ENCODE measurements at regions not wholly inside any gene's neighbourhood (a gene's known extent, or its start where the extent isn't known, plus 50 kb on each side); places are given as distances from the start of the nearest gene placed in this dataset.

GRCh38 chr1:96999191-96999590, 277.6 kb downstream of the PTBP2 start:
- DNase-seq (ENCODE audit: low read depth, low spot score) (no peak), ATAC-seq (no peak)
- Histone ChIP-seq H3K27me3 (ENCODE audit: insufficient read depth, low read length) (no peaks in the 10 kb centered on the region), H3K9ac (ENCODE audit: low read length) (no peak overlapping the region), H4K20me1 (ENCODE audit: insufficient read depth) (no peaks in the 10 kb centered on the region), H3K4me2 (ENCODE audit: low read length) (no peak overlapping the region), H3K36me3 (ENCODE audit: control insufficient read depth in 1 of 2, insufficient read depth in 2 of 2, low read length in 2 of 2) (no peaks in the 10 kb centered on the region), H3K9me2 (ENCODE audit: insufficient read depth) (no peaks in the 10 kb centered on the region), H3K9me3 (ENCODE audit: control insufficient read depth in 1 of 2, insufficient read depth in 1 of 2, low read depth in 1 of 2, low read length in 2 of 2) (no peaks in the 10 kb centered on the region), H2AFZ (ENCODE audit: low read depth, low read length, poor library complexity, severe bottlenecking) (no peak overlapping the region), H3K79me2 (ENCODE audit: insufficient read depth, low read length) (no peaks in the 10 kb centered on the region), H3K4me1 (ENCODE audit: control insufficient read depth in 1 of 2, insufficient read depth in 2 of 2, low read length in 2 of 2) (no peaks in the 10 kb centered on the region), H3K4me3 (replicated peaks in 1 of 2; ENCODE audit: low read depth in 1 of 2, low read length in 2 of 2) (no peak overlapping the region), H3K27ac (ENCODE audit: low read depth, low read length) (no peak overlapping the region)
- intact Hi-C loops (cut with micrococcal nuclease), result no loop called here
- RAD21 ChIA-PET (ENCODE audit: low non-redundant PET in 1 of 2, low total read pairs in 2 of 2, uncharacterized antibody in 2 of 2, unreplicated experiment in 2 of 2), result no interaction called here
- no TSS peak for BruUV-seq (replicated peaks)
- TF ChIP-seq MAX (IDR thresholded peaks at IDR 0.05) (no peak), EZH2 (IDR thresholded peaks at IDR 0.05) (no peak), SRF (IDR thresholded peaks at IDR 0.05; ENCODE audit: low read depth) (no peak), FOSL1 (IDR thresholded peaks at IDR 0.05; ENCODE audit: low read depth) (no peak), TCF7L2 (IDR thresholded peaks at IDR 0.05; ENCODE audit: borderline replicate concordance, extremely low read depth, insufficient read depth, insufficient read length) (no peak), RAD21 (IDR thresholded peaks at IDR 0.05; ENCODE audit: low read depth) (no peak), ZBTB33 (IDR thresholded peaks at IDR 0.05; ENCODE audit: extremely low read depth, insufficient replicate concordance, low read length) (no peak), ZNF274 (IDR thresholded peaks at IDR 0.05; ENCODE audit: low read depth, low read length) (no peak), CTCF (IDR thresholded peaks at IDR 0.05 in 2 of 3, conservative IDR thresholded peaks at IDR 0.05 in 1 of 3; ENCODE audit: borderline replicate concordance in 1 of 3, insufficient read depth in 1 of 3, low read depth in 2 of 3, low read length in 2 of 3) (no peak)
- POLR2A ChIA-PET, result no interaction called here
- CTCF ChIA-PET, result no interaction called here

Data from HCT116 (cell line).